WTC11 (cell line): ENCODE measurements at regions not wholly inside any gene's neighbourhood (a gene's known extent, or its start where the extent isn't known, plus 50 kb on each side); places are given as distances from the start of the nearest gene placed in this dataset.

Source experiments
- ATAC-seq: fragments of 200-7000 bp; cut with Tn5 transposase; 2 replicates; pipeline ENCODE4 v1.10.0; 2021; ENCODE audit warnings: mild to moderate bottlenecking, moderate library complexity
- CTCF ChIA-PET: fragments of 300-600 bp; sonication (Branson Sonifier 250); formaldehyde crosslinking; loops from one replicate; lab custom pipeline; 2021; ENCODE audit warnings: antibody characterized with exemption; lab: Charles Lee
- POLR2A ChIA-PET: fragments of 350-600 bp; sonication (Branson Sonifier 250); formaldehyde crosslinking; loops from one replicate; lab custom pipeline; 2021; ENCODE audit warnings: antibody characterized with exemption; lab: Charles Lee
- DNase-seq: peaks from one replicate; pipeline ENCODE4 v3.0.0; 2021; ENCODE audit warnings: low spot score
- H3K27ac Mint-ChIP-seq: 2 replicates; pipeline ENCODE4 v1.8.0; 2021; ENCODE audit warnings: mixed read lengths
- H3K27me3 Mint-ChIP-seq: 2 replicates; pipeline ENCODE4 v1.8.0; 2021; ENCODE audit warnings: low read depth, mild to moderate bottlenecking, moderate library complexity, mixed read lengths
- H3K36me3 Mint-ChIP-seq: 2 replicates; pipeline ENCODE4 v1.8.0; 2021; ENCODE audit warnings: mixed read lengths
- H3K4me1 Mint-ChIP-seq: 2 replicates; pipeline ENCODE4 v1.8.0; 2022; ENCODE audit warnings: mixed read lengths
- H3K4me3 Mint-ChIP-seq: 2 replicates; pipeline ENCODE4 v1.8.0; 2021; ENCODE audit warnings: mild to moderate bottlenecking, moderate library complexity, mixed read lengths
- H3K9me3 Mint-ChIP-seq: 2 replicates; pipeline ENCODE4 v1.8.0; 2021; ENCODE audit warnings: mixed read lengths
- E2F5 ChIP-seq: sonication (generic); formaldehyde crosslinking; IDR thresholded peaks from 2 replicates; pipeline ENCODE4 v1.8.1; 2022; ENCODE audit warnings: mild to moderate bottlenecking, moderate library complexity, missing genetic modification reagents
- ESRRA ChIP-seq: sonication (generic); formaldehyde crosslinking; IDR thresholded peaks from 2 replicates; pipeline ENCODE4 v1.8.1; 2022; ENCODE audit warnings: mild to moderate bottlenecking, missing genetic modification reagents, borderline replicate concordance
- ETV6 ChIP-seq: sonication (generic); formaldehyde crosslinking; IDR thresholded peaks from 2 replicates; pipeline ENCODE4 v1.8.1; 2022; ENCODE audit warnings: mild to moderate bottlenecking, missing genetic modification reagents
- FOXK1 ChIP-seq: sonication (generic); formaldehyde crosslinking; IDR thresholded peaks from 2 replicates; pipeline ENCODE4 v1.8.0; 2022; ENCODE audit warnings: mild to moderate bottlenecking, moderate library complexity, missing genetic modification reagents
- HMGXB4 ChIP-seq: sonication (generic); formaldehyde crosslinking; IDR thresholded peaks from 2 replicates; pipeline ENCODE4 v1.8.1; 2023; ENCODE audit warnings: mild to moderate bottlenecking, moderate library complexity, missing genetic modification reagents
- IRF1 ChIP-seq: sonication (generic); formaldehyde crosslinking; IDR thresholded peaks from 2 replicates; pipeline ENCODE4 v1.8.0; 2023; ENCODE audit warnings: missing genetic modification reagents
- MAX ChIP-seq: sonication (generic); formaldehyde crosslinking; IDR thresholded peaks from 2 replicates; pipeline ENCODE4 v1.8.0; 2022; ENCODE audit warnings: mild to moderate bottlenecking, missing genetic modification reagents
- NFATC4 ChIP-seq: fragments of 250-450 bp; sonication (Bioruptor Pico); IDR thresholded peaks from 2 replicates; pipeline ENCODE4 v1.9.0; 2021; ENCODE audit warnings: mild to moderate bottlenecking
- NFYB ChIP-seq: sonication (generic); formaldehyde crosslinking; conservative IDR thresholded peaks from 2 replicates; pipeline ENCODE4 v1.8.0; 2022; ENCODE audit warnings: low read depth, missing genetic modification reagents
- NR2C2 ChIP-seq: sonication (generic); formaldehyde crosslinking; IDR thresholded peaks from 2 replicates; pipeline ENCODE4 v1.8.0; 2022; ENCODE audit warnings: mild to moderate bottlenecking, missing genetic modification reagents
- NR3C1 ChIP-seq: sonication (generic); formaldehyde crosslinking; conservative IDR thresholded peaks from 2 replicates; pipeline ENCODE4 v1.8.1; 2023; ENCODE audit warnings: low read depth, mild to moderate bottlenecking, missing genetic modification reagents
- SMAD3 ChIP-seq: sonication (generic); formaldehyde crosslinking; IDR thresholded peaks from 2 replicates; pipeline ENCODE4 v1.8.0; 2022; ENCODE audit warnings: missing genetic modification reagents, mild to moderate bottlenecking, borderline replicate concordance
- TCF7 ChIP-seq: sonication (generic); formaldehyde crosslinking; IDR thresholded peaks from 2 replicates; pipeline ENCODE4 v1.8.0; 2022; ENCODE audit warnings: mild to moderate bottlenecking, low read depth, missing genetic modification reagents, moderate library complexity
- USF1 ChIP-seq: sonication (generic); formaldehyde crosslinking; IDR thresholded peaks from 2 replicates; pipeline ENCODE4 v1.8.0; 2022; ENCODE audit warnings: mild to moderate bottlenecking, missing genetic modification reagents
- ZNF138 ChIP-seq: sonication (generic); formaldehyde crosslinking; conservative IDR thresholded peaks from 2 replicates; pipeline ENCODE4 v1.8.1; 2022; ENCODE audit warnings: mild to moderate bottlenecking, moderate library complexity, missing genetic modification reagents
- ZNF317 ChIP-seq: sonication (generic); formaldehyde crosslinking; IDR thresholded peaks from 2 replicates; pipeline ENCODE4 v1.8.1; 2023; ENCODE audit warnings: low read depth, mild to moderate bottlenecking, moderate library complexity, missing genetic modification reagents, borderline replicate concordance
- ZNF416 ChIP-seq: fragments of 250-450 bp; sonication (Bioruptor Pico); IDR thresholded peaks from 2 replicates; pipeline ENCODE4 v1.9.0; 2021; ENCODE audit warnings: mild to moderate bottlenecking, inconsistent platforms
- TF ChIP-seq, protein P1 (sequence below): sonication (generic); formaldehyde crosslinking; IDR thresholded peaks from 2 replicates; pipeline ENCODE4 v1.8.1; 2022; ENCODE audit warnings: low read depth, missing genetic modification reagents, borderline replicate concordance
- TF ChIP-seq, protein P2 (sequence below): sonication (generic); formaldehyde crosslinking; IDR thresholded peaks from 2 replicates; pipeline ENCODE4 v1.8.1; 2022; ENCODE audit warnings: mild to moderate bottlenecking, missing genetic modification reagents, moderate library complexity, borderline replicate concordance

DNA sequence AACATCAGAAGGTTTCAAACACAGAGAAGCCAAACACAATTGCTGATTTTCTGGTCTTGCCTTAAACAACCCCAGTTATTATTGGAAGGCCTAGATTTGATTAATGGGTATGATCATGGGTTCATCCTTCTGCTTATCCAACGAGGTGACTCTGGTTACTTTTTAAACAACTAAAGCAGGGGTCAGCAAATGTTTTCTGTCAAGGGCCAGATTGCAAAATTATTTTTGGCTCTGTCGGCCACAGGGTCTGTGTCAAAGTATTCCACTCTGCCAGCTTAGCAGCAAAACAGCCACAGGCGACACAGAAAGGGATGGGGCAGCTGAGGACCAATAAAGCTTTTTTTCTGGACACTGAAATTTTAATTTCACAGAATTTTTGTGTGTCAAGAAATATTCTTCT is 249.1 kb upstream of the STS start (continued):
- TF ChIP-seq HMGXB4 (CRISPR knock-in tag) (no peak), NFYB (CRISPR knock-in tag) (no peak), ETV6 (CRISPR knock-in tag) (no peak)

- ATAC-seq: no peak
- H3K27me3 Mint-ChIP-seq: no peaks in the 10 kb centered on the region
These were observed 256.1 kb upstream of the STS start for GRCh38 chrX:6891404-6891803.

More at GRCh38 chrX:6891404-6891803, 256.1 kb upstream of the STS start:
- TF ChIP-seq, protein P1, sequence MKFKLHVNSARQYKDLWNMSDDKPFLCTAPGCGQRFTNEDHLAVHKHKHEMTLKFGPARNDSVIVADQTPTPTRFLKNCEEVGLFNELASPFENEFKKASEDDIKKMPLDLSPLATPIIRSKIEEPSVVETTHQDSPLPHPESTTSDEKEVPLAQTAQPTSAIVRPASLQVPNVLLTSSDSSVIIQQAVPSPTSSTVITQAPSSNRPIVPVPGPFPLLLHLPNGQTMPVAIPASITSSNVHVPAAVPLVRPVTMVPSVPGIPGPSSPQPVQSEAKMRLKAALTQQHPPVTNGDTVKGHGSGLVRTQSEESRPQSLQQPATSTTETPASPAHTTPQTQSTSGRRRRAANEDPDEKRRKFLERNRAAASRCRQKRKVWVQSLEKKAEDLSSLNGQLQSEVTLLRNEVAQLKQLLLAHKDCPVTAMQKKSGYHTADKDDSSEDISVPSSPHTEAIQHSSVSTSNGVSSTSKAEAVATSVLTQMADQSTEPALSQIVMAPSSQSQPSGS (CRISPR knock-in tag): no peak
- TF ChIP-seq E2F5 (CRISPR knock-in tag) (no peak), NFATC4 (CRISPR knock-in tag) (no peak), NR3C1 (no peak), FOXK1 (CRISPR knock-in tag) (no peak), USF1 (CRISPR knock-in tag) (no peak), SMAD3 (no peak), ZNF416 (no peak), NR2C2 (CRISPR knock-in tag) (no peak), TCF7 (CRISPR knock-in tag) (no peak), ETV6 (CRISPR knock-in tag) (no peak), ZNF317 (no peak), IRF1 (no peak), MAX (CRISPR knock-in tag) (no peak), ESRRA (CRISPR knock-in tag) (no peak), ZNF138 (no peak)
- TF ChIP-seq, protein P2, sequence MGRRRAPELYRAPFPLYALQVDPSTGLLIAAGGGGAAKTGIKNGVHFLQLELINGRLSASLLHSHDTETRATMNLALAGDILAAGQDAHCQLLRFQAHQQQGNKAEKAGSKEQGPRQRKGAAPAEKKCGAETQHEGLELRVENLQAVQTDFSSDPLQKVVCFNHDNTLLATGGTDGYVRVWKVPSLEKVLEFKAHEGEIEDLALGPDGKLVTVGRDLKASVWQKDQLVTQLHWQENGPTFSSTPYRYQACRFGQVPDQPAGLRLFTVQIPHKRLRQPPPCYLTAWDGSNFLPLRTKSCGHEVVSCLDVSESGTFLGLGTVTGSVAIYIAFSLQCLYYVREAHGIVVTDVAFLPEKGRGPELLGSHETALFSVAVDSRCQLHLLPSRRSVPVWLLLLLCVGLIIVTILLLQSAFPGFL (CRISPR knock-in tag): no peak
- H3K4me3 Mint-ChIP-seq: no peak overlapping the region
- no peak overlapping the region for H3K27ac Mint-ChIP-seq
- ChIA-PET CTCF (interaction anchor here (0.6 kb wide), 1 partner anchor 14 kb away, joined by 4 read pairs; no protein-coding TSS in a partner anchor), POLR2A (no interaction called here)
- H3K9me3 Mint-ChIP-seq: peaks cover 19% of the 10 kb centered on the region
- H3K36me3 Mint-ChIP-seq: peaks cover 28% of the 10 kb centered on the region
- no peaks in the 10 kb centered on the region for H3K4me1 Mint-ChIP-seq
- DNase-seq: no peak
